Duodenal mucosa (tissue), 2 donors: ENCODE measurements at regions not wholly inside any gene's neighbourhood (a gene's known extent, or its start where the extent isn't known, plus 50 kb on each side); places are given as distances from the start of the nearest gene placed in this dataset.

ENCODE experiments used
- H3K27ac ChIP-seq: one replicate; pipeline ENCODE4 v1.7.0; 2013; ENCODE audit warnings: low read depth, low read length
- H3K27me3 ChIP-seq, 2 donors: one replicate each; pipeline ENCODE4 v1.7.0; 2013; ENCODE audit warnings: low read length in 2 of 2, control low read depth in 1 of 2; ENCODE audit not compliant: insufficient read depth in 2 of 2, control insufficient read depth in 1 of 2
- H3K36me3 ChIP-seq, 2 donors: one replicate each; pipeline ENCODE4 v1.7.0; 2013; ENCODE audit warnings: low read length in 2 of 2, control low read depth in 1 of 2; ENCODE audit not compliant: insufficient read depth in 2 of 2, control insufficient read depth in 1 of 2
- H3K4me1 ChIP-seq, 2 donors: one replicate each; pipeline ENCODE4 v1.7.0; 2013; ENCODE audit warnings: low read length in 2 of 2, control low read depth in 1 of 2; ENCODE audit not compliant: insufficient read depth in 2 of 2, control insufficient read depth in 1 of 2
- H3K4me3 ChIP-seq, 2 donors: one replicate each; pipeline ENCODE4 v1.7.0; 2013; ENCODE audit warnings: low read length in 2 of 2, low read depth in 1 of 2
- H3K9ac ChIP-seq, 2 donors: one replicate each; pipeline ENCODE4 v1.7.0; 2013; ENCODE audit warnings: low read length in 2 of 2, low read depth in 1 of 2
- H3K9me3 ChIP-seq, 2 donors: one replicate each; pipeline ENCODE4 v1.7.0; 2013; ENCODE audit warnings: low read length in 2 of 2, control low read depth in 1 of 2; ENCODE audit not compliant: control insufficient read depth in 1 of 2

- no peak overlapping the region for H3K4me3 ChIP-seq
- H3K4me1 ChIP-seq = peaks cover 47 to 66% of the 10 kb centered on the region in 2 donors
- H3K27me3 ChIP-seq = no peaks in the 10 kb centered on the region
- H3K27ac ChIP-seq = no peak overlapping the region
- H3K36me3 ChIP-seq = no peaks in the 10 kb centered on the region
- H3K9ac ChIP-seq = no peak overlapping the region
- no peaks in the 10 kb centered on the region for H3K9me3 ChIP-seq
These were observed 79.2 kb upstream of the ST8SIA3 start for GRCh38 chr18:57273194-57273593.

- H3K9ac ChIP-seq = no peak overlapping the region
- H3K27me3 ChIP-seq = no peaks in the 10 kb centered on the region
- no peaks in the 10 kb centered on the region for H3K36me3 ChIP-seq
- H3K27ac ChIP-seq = no peak overlapping the region
- H3K4me1 ChIP-seq = peaks cover 40 to 59% of the 10 kb centered on the region in 2 donors
- H3K4me3 ChIP-seq = no peak overlapping the region
- no peaks in the 10 kb centered on the region for H3K9me3 ChIP-seq
These were observed 77.2 kb upstream of the ST8SIA3 start for GRCh38 chr18:57275111-57275510.

GRCh38 chr18:57276829-57277228, 75.5 kb upstream of the ST8SIA3 start:
- no peak overlapping the region for H3K4me3 ChIP-seq
- no peaks in the 10 kb centered on the region for H3K27me3 ChIP-seq
- no peak overlapping the region for H3K9ac ChIP-seq

GRCh38 chr18:57278933-57279332, 73.4 kb upstream of the ST8SIA3 start:
- Histone ChIP-seq H3K27me3 (no peaks in the 10 kb centered on the region), H3K9ac (no peak overlapping the region), H3K4me1 (peaks cover 15 to 28% of the 10 kb centered on the region in 2 donors), H3K36me3 (no peaks in the 10 kb centered on the region), H3K9me3 (no peaks in the 10 kb centered on the region), H3K27ac (no peak overlapping the region), H3K4me3 (no peak overlapping the region)

More at GRCh38 chr18:57276829-57277228, 75.5 kb upstream of the ST8SIA3 start:
- no peaks in the 10 kb centered on the region for H3K36me3 ChIP-seq
- H3K9me3 ChIP-seq = no peaks in the 10 kb centered on the region
- H3K27ac ChIP-seq = no peak overlapping the region
- H3K4me1 ChIP-seq = peaks cover 26 to 44% of the 10 kb centered on the region in 2 donors

GRCh38 chr18:57281519-57281918, 70.8 kb upstream of the ST8SIA3 start:
- Histone ChIP-seq H3K27me3 (no peaks in the 10 kb centered on the region), H3K36me3 (no peaks in the 10 kb centered on the region), H3K4me3 (no peak overlapping the region), H3K9ac (no peak overlapping the region), H3K9me3 (no peaks in the 10 kb centered on the region), H3K27ac (no peak overlapping the region), H3K4me1 (peaks cover 0 to 6% of the 10 kb centered on the region in 2 donors)

GRCh38 chr18:57286949-57287348, 65.4 kb upstream of the ST8SIA3 start:
- Histone ChIP-seq H3K27me3 (no peaks in the 10 kb centered on the region), H3K4me3 (no peak overlapping the region), H3K4me1 (peaks cover 4 to 16% of the 10 kb centered on the region in 2 donors), H3K27ac (no peak overlapping the region), H3K9me3 (no peaks in the 10 kb centered on the region), H3K9ac (no peak overlapping the region), H3K36me3 (no peaks in the 10 kb centered on the region)

GRCh38 chr18:57287766-57288165, 64.6 kb upstream of the ST8SIA3 start:
- Histone ChIP-seq H3K9ac (no peak overlapping the region), H3K27ac (no peak overlapping the region), H3K4me1 (peaks cover 4 to 16% of the 10 kb centered on the region in 2 donors), H3K27me3 (no peaks in the 10 kb centered on the region), H3K9me3 (no peaks in the 10 kb centered on the region), H3K4me3 (no peak overlapping the region), H3K36me3 (no peaks in the 10 kb centered on the region)

GRCh38 chr18:57294547-57294946, 57.8 kb upstream of the ST8SIA3 start:
- Histone ChIP-seq H3K27me3 (no peaks in the 10 kb centered on the region), H3K4me3 (no peak overlapping the region), H3K36me3 (no peaks in the 10 kb centered on the region), H3K4me1 (no peaks in the 10 kb centered on the region), H3K27ac (no peak overlapping the region), H3K9ac (no peak overlapping the region), H3K9me3 (no peaks in the 10 kb centered on the region)

GRCh38 chr18:57296336-57296735, 56.0 kb upstream of the ST8SIA3 start:
- no peaks in the 10 kb centered on the region for H3K4me1 ChIP-seq
- H3K9me3 ChIP-seq = no peaks in the 10 kb centered on the region
- H3K36me3 ChIP-seq = no peaks in the 10 kb centered on the region
- H3K4me3 ChIP-seq = no peak overlapping the region
- H3K27ac ChIP-seq = no peak overlapping the region
- no peaks in the 10 kb centered on the region for H3K27me3 ChIP-seq
- no peak overlapping the region for H3K9ac ChIP-seq

- Histone ChIP-seq H3K27me3 (no peaks in the 10 kb centered on the region), H3K4me1 (no peaks in the 10 kb centered on the region), H3K9me3 (no peaks in the 10 kb centered on the region), H3K36me3 (no peaks in the 10 kb centered on the region), H3K4me3 (no peak overlapping the region), H3K9ac (no peak overlapping the region), H3K27ac (no peak overlapping the region)
These were observed 55.1 kb upstream of the ST8SIA3 start for GRCh38 chr18:57297306-57297705.

- no peaks in the 10 kb centered on the region for H3K9me3 ChIP-seq
- no peak overlapping the region for H3K27ac ChIP-seq
- no peak overlapping the region for H3K9ac ChIP-seq
- H3K4me3 ChIP-seq = no peak overlapping the region
- no peaks in the 10 kb centered on the region for H3K36me3 ChIP-seq
- no peaks in the 10 kb centered on the region for H3K4me1 ChIP-seq
- H3K27me3 ChIP-seq = no peaks in the 10 kb centered on the region
These were observed 52.4 kb upstream of the ST8SIA3 start for GRCh38 chr18:57299931-57300330.
